ENCODE measurements at regions not wholly inside any gene's neighbourhood (a gene's known extent, or its start where the extent isn't known, plus 50 kb on each side); places are given as distances from the start of the nearest gene placed in this dataset.

- no peak for DNase-seq
These were observed 252.4 kb downstream of the TOMM20 start for GRCh38 chr1:234875953-234876855.

- DNase-seq, result no peak
These were observed 253.2 kb downstream of the TOMM20 start for GRCh38 chr1:234875328-234875952.

DNA sequence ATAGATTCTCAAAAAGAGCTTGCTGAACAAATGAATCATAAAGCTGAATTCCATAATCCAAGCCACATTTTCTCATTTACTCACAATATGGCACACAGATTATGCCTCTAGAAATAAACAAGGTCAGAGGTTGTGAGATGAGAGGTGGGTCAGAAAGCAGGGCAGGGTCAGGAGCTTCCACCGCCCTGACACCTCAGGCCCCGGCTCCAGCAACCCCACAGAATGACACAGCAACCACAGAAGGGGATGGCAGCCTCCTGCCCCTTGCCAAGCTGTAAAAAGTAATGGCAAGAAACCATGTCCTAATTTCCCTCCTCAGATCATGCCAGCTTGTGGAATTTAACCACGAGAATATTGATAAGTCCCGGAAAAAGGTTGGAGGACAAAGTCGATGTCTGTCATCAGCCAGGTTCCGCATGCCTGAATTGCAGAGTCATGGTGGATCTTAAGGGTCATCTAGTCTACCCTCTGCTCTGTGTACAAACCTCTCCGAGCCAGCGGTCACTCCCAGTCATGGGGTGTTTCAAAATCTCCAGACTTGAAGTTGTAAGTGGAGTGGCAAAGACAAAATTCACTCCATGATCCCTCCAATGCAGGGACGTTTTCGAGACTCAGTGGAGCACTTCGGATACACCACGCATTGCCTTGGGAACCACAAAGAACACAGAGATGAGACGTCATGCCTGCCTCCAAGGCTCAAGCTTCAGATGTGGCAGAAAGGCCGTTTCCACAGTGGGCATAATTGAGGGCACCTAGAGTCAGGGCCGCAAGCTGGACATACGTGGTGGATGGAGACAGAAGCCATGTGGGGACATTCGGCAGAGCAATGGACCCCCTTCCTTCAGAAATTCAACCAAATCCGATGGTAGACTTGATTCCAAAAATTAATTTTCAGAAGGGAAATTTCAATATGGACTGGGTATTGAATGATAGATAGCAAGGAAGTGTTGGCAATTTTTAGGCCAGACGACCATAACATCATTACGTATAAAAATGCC lies 254.0 kb downstream of the TOMM20 start:
- DNase-seq, result no peak

DNA sequence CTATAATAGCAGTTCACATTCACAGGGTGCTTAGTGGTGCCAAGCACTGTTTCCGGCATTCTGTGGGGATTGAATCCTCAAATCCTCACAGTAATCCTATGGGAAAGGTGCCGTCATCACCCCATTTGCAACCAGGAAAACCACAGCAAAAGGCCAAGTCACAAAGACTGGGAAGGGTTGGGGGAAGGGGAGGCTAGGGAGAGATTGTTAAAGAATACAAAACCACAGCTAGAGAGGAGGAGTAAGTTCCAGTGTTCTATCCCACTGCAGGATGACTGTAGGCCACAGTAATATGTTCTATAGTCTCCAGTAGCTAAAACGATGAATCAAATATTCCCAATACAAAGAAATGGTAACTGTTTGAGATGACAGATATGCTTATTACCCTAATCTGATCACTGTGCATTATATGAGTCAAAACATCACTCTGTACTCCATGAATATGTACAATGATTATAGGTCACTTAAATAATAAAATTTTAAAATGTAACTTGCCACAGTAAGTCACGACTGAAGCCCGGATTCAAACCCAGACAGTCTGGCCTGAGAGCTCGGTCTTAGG lies 256.8 kb downstream of the TOMM20 start:
- no peak for DNase-seq

- no peak for DNase-seq
These were observed 257.5 kb downstream of the TOMM20 start for GRCh38 chr1:234871039-234871709.

GRCh38 chr1:234870020-234870981 lies 258.3 kb downstream of the TOMM20 start:
- DNase-seq, result peak; percentile 87 to 88

DNA sequence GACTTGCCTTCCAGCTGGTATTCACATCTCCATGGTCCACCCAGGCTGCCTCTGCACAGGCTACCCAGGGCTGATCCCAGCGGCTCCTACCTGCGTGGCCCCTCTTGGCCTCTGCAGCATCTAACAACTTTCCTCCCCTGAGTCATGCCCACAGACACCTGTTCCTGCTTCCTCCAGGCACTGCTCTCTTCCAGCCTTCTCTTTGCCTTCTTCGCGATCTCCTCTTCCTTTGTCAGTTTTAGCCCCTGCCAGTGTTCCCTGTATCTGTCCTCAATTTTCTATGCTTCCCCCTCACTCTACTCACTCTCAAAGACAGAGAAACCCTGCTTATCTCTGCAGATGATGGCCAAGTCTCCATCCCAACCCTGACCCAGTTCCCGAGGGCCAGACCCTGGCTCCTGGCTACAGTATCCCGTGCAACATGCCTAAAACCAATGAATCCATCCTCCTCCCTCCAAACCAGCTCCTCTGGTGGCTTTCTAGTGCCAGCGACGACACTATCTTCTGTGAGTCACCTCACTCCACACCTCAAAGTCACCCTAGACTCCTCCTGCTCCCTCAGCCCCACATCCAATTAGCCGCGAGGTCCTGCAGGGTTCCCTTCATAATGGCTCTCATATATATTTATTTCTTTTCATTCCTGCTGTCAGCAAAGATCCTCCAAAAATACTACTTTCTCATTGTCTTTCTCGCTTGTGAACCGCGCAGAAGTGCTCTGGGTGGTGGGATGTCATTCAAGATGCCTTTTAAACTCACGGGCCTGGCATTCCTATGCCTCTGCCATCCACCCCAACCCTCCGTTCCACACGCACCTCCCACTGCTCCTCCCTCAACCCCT lies 259.2 kb downstream of the TOMM20 start:
- DNase-seq, result no peak

GRCh38 chr1:234868296-234869147 lies 258.5 kb upstream of the IRF2BP2 start:
- no peak for DNase-seq

DNA sequence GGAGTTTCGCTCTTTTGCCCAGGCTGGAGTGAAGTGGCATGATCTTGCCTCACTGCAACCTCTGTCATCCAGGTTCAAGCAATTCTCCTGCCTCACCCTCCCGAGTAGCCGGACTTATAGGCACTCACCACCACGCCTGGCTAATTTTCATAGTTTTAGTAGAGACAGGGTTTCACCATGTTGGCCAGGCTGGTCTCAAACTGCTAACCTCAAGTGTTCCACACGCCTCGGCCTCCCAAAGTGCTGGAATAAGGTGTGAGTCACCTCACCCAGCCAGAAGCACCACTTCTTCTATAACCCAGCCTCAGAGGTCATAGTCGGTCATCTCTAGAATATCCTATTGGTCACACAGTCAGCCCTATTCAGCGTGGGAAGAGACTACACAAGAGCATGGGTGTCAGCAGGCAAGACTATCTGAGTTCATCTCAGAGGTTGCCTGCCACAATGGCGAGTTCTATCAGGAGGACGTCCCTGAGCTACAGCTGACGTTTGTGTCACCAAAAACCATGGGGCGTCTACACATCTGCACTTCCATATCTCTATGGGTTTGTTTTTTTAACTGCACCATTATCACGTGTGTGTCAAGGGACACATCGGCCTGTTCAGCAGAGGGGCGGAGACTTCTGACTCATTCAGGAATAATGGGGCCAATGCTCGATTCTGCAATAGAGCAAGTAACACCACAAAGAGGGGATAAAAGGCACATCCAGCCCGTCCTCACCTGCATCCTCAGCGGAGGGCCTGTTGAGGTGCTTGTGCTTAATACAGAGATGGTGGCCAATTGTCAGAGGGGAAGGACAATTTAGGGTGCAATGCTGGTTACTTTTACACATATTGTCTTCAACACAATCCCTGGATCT lies 256.3 kb upstream of the IRF2BP2 start:
- DNase-seq, result no peak

GRCh38 chr1:234865171-234866006 lies 255.4 kb upstream of the IRF2BP2 start:
- no peak for DNase-seq

GRCh38 chr1:234864116-234864515 lies 254.1 kb upstream of the IRF2BP2 start:
- DNase-seq, result no peak

DNA sequence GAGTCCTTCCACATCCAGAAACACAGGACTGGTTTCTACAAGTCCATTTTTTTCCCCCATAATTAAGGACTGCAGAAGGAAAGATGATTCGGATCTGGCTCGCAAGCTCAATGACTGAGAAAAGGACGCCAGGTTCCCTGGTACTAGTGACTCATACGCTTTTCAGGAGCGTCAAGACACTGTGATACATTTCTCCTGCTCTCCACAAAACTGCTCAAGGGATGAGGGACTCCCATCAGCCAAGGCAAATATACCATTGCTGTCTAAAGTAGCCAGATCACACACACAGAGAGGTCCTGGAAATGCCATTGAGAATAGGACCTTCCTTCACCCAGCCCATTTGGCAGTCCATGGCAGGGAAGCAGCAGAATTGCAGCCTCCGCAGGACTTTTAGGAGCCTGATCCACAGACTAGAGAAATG lies 253.6 kb upstream of the IRF2BP2 start:
- no peak for DNase-seq

GRCh38 chr1:234862944-234863515 lies 253.1 kb upstream of the IRF2BP2 start:
- no peak for DNase-seq

- no peak for DNase-seq
These were observed 252.5 kb upstream of the IRF2BP2 start for GRCh38 chr1:234862360-234862943.

- no peak for DNase-seq
These were observed 251.8 kb upstream of the IRF2BP2 start for GRCh38 chr1:234861761-234862160.

GRCh38 chr1:234861024-234861620 lies 251.1 kb upstream of the IRF2BP2 start:
- DNase-seq, result no peak
